HG03439 (cell line): ENCODE measurements at regions not wholly inside any gene's neighbourhood (a gene's known extent, or its start where the extent isn't known, plus 50 kb on each side); places are given as distances from the start of the nearest gene placed in this dataset.

ENCODE experiments used
- ATAC-seq: cut with Tn5 transposase; IDR thresholded peaks from one replicate; pipeline ENCODE4 v1.9.1; 2021; ENCODE audit warnings: mild to moderate bottlenecking, moderate library complexity; ENCODE audit not compliant: unreplicated experiment

DNA sequence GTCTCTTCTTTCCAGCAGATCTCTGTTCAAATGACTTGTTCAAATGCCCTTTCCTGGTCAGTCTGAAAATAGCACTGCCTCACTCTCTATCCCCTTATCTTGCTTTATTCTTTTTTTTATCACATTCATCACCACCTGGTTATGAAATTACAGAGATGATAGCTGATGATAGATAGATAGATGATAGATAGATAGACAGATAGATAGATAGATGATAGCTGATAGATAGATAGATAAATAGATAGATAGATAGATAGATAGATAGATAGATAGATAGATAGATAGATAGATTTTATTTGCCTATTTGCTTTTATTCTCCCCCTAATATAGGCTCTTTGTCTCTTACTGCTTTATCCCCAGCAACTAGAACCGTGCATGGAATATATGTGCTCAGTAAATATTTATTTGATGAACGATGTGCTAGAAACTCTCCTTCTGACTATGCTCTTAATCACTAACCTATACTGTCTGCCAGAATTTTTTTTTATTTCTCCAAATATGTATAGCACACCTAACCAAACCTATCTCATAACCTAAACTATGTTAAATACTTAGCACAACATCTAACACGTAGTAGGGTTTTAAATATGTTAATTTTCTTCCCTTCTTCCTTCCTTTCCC, 372.8 kb upstream of the DUSP10 start:
- no peak for ATAC-seq

DNA sequence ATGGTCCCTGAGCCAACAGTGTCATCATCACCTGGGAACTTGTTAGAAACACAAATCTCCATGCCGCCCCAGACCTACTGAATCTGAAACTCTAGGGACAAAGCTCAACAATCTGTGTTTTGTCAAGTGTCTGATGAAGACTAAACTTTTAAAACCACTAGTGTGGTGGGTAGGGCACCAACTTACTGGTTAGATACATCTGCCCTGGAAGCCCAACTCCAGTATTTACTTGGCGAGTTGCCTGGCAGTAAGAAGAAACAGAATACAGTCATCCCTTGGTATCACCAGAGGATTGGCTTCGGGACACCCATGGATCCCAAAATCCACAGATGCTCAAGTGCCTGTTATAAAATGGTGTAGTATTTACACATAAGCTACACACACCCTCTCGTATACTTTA, 367.9 kb upstream of the DUSP10 start:
- no peak for ATAC-seq

DNA sequence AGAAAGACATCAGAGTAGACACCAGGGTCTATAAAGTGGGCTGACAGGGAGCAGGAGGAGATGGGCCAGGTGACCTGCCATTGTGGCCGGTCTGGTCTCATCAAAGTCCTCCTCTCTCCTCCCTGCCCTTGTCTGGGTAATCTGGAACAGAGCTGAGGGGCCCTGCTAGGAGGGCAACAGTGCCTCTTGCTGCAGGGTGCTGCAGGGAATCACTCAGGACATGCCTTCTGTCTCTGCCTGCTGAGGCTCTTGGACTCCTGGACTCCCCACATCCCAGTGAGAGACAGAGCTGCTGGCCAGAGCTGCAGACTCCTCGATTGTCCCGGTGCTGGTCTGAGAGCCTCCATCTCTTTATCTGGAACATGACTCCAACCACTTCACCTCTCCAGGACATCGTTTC, 366.1 kb upstream of the DUSP10 start:
- no peak for ATAC-seq

DNA sequence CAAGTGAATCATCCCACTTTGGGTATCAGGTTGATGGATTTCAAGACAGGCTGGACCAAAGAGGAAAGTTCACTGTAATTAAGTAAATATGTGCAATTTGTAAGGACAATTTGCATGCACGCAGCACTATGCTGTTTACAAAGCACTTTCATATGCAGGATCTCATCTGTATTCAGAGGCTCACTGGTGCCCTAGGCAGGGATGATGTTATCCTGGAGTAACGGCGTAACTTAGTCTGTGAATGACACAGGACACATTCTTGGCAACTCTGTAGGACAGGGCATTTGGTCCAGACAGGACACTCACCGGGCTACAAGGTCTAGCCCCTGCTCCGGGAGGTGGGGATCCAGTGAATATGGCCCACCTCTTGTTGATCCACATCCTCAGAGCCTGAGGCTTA, 365.4 kb upstream of the DUSP10 start:
- no peak for ATAC-seq

DNA sequence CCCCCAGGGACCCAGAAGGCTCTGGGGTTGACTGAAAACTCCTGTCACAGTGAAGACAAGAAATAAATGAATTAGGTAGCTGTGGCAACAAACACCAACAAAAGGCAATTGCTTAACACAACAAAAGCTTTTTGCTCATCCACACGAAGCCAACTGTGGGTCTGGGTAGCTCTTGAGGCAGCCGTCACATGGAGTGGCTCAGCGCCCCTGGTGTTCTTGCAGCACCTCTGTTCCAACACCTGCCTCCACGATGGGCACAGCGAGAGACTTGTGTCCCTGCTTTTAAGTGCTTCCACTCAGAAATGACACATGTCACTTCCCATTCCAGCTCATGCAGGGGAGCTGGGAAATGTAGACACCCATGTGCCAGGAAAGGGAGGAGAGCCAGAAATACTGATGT, 364.5 kb upstream of the DUSP10 start:
- ATAC-seq = no peak

DNA sequence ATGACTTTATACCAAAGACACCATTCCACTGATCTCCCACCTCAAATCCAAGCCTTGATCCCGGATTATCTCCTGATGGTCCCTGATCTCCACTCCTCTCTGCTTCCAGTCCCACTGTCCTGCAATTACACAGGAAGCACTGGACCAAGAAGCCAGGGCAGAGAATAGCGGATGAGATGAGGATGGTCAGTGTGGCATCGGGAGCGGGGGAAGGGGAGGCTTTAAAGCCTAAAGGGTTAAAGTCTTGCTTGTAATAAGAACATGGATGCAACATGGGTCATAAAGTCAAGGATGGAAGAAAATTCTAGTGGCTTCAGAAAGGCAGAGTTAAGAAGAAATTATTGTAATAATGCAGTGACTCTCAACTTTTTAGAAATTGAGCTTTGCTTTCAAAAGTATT, 364.0 kb upstream of the DUSP10 start:
- ATAC-seq = no peak

DNA sequence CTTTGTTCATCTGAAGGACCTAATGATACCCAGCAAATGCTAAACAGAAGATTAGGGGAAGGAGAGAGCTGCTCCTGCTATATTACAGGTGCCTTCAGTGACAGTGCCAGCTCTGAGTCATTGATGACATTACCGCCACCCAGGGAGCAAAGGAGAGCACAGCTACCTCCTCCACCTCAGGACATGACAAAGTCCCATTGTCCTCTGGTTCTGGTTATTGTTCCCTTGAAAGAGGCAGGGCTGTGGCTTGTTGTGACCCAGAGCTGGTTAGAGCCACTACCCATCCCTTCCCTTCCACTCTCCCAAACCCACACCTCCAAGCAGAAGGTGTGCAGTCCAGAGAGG, 363.5 kb upstream of the DUSP10 start:
- no peak for ATAC-seq

DNA sequence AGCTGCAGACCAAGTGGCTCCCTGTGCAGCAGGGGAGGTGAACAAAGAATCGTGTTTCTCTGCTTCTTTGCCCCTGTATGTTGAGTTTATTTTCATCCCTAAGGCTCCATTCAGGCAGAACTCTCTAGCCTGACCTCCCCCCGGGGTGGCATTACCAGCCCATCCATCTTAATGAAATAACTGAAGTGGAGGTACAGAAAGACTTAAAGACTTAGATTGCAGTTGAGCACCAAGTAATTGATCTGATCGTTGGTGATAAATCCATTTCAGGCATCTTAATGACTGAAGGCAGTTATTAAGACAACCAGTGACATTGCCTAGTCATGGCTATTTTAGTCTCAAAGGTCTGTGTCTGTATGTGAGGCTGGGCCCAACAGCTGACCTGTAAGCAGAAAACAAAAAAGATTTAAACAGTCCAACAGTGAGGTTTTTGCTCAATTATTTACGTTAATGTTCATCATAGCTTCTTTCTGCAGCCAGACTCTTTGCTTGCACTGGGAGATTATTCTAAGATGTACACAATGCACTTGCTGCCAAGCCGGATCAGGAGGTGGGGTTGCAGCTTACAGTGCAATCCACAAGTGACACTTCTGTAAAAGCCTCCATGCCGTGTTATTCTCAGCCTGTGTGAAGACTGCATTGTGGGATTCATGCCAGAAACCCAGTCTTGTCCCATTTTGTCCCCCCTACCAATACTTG, 363.0 kb upstream of the DUSP10 start:
- no peak for ATAC-seq

DNA sequence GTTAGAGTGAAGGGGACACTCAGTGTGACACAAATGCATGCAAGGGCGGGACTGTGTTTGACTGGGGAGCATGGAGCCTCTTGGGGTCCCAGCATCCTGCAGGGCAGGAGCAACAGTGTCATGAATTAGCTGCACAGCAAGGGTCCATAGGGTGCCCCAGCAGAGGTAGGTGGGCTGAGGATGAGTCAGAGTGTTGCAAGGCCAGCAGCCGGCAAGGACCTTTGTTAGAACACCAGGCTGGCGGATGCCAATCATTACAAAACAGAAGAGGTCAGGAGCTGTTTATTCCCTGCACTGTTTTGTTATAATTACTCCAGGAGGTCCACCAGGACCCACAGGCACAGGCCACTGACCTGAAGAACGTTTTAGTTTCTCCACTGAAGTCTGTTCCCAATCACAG, 362.2 kb upstream of the DUSP10 start:
- no peak for ATAC-seq

DNA sequence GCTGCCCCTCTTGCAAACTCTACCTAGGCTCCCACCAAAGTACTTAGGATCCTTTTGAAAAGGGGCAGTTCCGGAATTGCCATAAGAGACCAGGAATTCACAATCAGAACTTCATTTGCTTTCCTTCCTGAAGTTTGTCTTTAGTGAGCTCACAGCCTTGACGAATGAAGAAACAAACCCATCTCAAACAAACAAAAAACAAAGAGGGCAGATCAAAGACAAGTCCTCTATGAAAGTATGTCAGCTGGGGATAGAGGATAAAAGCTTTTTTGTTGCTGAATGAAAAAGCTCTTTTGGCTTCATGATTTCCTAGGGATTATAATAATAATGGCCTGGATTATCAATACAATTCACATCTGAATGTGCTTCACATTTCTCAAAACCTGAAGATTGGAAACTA, 357.9 kb upstream of the DUSP10 start:
- ATAC-seq = no peak

DNA sequence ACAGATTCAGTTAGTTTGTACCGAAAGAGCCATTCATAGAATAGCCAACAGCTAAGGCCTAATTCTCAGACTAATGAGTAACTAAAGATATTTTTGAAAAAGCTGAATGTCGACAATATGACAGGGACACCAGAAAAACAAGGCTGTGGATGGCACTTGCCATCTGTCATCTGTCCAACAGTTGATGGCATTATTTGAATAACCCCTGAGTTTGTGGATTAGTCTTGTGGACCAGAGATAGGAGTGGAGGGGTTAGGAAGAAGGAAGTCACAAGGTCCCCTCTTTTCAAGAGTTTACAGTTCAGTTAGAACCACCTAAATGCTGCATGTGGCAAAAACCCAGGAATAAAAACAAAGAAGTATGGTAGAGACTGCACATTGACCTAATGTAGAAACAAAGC, 356.5 kb upstream of the DUSP10 start:
- ATAC-seq = no peak

DNA sequence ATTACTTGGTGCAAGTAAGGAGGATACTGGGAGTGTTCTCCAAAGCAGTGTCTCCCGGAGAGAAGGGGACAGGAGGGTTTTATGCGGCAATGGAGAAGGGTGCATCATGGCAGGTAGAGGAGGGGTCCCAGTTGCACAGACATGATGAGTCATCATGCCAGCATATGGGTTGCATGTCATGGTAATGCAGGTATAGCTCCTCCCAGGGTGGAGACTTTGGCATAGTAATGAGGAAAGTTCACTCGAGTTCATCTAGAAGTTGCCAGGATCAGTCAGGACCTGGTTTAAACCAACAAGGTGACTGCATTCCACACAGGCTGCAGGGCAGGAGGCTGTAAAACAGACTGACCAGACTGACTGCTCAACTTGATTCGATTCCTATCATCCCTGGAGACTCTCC, 355.7 kb upstream of the DUSP10 start:
- no peak for ATAC-seq

DNA sequence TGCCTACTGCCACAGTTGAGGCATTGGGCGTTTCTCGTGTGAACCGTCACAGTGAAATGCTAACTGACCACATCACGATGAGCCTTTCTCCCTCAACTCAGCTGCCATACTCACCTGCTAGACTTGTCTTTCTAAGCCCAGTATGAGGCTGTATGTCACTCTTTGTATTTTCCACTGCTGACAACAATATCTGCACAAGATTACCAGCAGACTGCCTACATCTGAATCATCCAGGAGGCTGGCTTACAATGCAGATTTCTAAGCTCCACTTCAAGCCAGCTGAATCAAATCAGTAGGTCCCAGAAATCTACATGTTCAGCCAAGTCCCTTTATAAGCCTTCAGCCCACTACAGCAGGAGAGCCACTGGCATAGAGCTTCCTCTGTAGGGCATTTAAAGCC, 355.0 kb upstream of the DUSP10 start:
- ATAC-seq = no peak

DNA sequence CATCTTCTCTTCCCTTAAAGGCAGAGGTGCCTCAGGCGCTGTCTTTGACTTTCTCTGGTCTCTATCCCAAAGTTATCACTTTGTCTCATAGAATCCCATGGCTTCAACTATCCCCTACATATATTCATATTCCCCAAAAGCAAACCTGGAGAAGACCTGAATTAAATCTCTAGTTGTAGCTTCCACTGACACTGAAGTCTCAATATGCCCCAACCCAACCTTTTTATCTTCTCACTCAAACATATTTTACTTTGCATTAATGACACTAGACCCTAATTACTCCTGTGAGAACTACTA, 354.5 kb upstream of the DUSP10 start:
- ATAC-seq = no peak

DNA sequence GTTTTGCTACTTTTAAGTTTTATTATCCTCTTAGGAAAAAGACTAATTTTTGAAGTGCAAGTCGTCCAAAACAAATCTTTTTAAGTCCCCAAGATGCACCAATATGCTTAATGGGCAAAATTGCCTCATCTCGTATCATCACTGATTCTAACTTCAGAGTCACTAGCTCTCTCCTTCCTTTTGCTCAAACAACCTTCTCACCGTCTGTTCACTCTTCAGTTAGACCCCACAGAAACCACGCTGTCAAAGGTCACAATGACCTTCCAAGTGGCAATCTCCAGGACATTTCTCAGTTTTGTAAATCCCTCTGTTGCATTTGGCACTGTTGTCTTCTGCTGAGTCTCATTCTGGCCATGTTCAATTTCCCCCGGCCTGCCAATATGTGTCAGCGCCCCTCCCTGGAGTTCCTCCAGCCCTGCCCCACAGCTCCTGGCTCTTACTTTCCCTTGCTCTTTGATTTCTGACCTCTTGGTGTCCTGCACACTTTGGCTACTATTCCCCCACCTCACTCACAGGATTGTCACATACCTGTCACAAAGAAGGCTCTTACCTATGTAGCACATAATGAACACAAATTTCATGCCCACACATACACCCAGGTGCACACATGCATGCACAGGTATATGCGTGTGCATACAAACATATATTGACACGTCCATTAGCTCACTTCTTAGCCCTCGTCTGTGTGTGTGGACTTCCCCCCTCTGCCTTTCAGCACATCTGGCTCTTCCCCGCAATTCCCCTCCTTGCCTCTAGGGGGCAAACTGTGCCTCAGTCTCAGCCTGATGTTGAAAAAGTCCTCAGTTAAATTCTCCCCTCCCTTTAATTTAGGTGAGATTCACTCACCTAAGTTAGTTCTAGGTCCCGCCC, 354.0 kb upstream of the DUSP10 start:
- peak; percentile 65 for ATAC-seq

DNA sequence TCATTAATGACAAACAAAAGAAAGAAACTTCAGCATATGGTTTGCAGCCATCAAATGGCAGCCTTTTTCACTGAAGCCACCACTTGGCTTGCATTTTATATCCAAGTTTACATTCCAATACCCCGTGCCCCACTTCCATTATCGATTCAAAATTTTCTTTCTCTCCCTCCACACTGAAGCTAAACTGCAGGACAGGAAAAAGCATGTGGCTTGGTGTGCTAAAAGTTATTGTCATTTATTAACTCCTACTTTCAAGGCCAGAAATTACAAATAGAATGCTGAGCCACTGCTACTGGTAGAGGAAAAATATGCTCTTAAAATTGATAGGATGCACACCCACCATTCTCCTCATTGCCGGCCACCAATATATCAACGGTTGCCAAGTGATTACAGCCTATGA, 351.6 kb upstream of the DUSP10 start:
- no peak for ATAC-seq

DNA sequence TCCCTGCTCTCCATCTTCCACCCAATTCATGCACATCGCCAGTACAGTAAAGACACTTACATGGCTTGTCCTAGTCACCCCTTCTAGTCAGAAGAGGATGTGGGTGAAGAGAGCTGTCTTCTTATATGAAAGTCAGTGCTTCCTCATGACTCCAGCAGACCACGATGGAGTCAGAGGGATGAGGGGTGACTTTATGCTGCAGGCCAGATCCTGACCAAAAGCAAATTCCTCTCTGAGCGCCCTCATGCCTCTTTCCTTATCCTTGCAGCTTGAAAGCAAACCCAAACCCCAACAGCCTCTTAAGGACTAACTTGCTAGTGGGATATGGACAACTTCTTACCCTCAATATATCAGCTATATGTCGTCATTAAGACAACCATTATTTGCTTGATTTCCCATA, 348.2 kb upstream of the DUSP10 start:
- ATAC-seq = no peak

DNA sequence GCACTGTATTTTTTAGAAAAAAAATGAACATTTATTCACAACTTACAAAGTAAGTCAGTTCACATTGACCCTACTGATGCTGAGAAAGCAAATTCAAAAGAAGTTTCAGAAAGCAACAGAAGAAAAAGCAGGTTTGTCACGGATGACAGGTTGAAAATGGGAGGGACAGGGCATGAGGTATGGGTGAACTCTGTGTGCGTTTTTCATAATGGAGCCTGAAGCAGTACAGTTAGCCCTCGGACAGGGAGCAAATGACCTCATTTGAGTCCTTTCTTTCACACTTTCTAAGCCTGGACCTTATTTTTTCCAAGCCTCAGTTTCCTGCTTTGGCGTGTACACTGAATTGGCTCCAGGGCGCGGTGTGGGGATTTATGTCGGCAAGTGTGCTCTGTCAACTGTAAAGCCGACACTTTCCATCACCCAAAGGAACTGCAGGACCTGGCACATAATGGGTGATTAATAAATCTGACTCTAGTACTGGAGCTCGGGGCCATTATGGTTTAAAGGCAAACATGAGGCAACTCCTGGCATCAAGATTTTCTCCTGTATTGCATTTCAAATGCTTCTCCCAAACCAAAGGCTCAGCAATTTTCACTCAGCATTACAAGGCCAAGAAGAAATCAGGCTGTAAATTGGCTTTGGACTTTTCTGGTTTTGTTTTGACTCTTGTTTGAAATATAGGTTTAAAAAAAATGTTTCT, 345.5 kb upstream of the DUSP10 start:
- no peak for ATAC-seq

DNA sequence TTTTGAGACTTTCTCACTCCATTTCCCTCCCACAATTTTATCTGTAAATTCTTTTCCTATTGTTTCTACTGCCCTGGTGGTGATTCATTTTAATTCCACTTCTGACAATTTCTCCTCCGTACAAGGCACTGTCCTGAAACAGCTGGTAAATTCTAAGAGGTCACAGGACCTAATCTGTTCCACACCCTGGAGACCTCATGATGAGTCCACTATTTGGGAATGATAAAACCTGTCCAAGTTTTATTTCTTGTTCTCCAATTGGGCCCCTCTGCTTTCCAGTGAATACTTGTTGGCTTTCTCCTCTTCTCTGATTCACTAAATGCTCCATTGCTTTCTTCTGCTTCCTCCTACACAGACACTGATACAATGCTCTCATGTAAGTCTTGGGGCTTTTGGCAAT, 343.1 kb upstream of the DUSP10 start:
- no peak for ATAC-seq

DNA sequence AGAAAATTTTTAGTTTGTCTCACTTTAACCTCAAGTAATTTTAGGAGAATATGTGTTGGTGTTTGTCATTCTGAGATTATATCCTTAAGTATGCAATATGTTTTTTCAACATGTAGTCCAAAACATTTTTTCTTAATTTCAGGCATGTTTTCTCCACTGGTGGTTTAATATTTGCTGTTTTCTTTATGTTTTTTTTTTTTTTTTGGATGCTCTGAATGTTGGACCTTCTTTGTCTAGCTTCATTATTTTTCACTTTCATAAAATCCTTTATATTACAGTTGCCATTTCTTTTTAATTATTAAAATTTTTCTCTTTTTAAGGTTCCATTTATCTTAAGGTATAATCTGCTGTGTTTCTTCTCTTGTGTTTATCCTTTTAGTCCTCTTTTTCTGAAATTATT, 342.2 kb upstream of the DUSP10 start:
- ATAC-seq = no peak

DNA sequence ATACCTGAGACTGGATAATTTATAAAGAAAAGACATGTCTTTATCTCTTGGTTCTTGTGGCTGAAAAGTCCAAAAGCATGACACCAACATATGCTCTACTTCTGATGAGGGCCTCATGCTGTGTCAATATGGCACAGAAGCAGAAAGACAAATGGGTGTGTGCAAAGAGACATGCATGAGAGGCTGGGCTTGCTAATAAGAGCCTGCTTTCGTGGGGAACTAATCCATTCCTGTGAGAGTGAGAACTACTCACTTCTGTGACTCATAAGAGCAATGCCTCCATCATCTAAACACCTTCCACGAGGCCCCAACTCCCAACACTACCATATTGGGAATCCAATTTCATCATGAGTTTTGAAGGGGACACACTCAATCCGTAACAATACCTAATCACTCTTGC, 340.0 kb upstream of the DUSP10 start:
- ATAC-seq = no peak

DNA sequence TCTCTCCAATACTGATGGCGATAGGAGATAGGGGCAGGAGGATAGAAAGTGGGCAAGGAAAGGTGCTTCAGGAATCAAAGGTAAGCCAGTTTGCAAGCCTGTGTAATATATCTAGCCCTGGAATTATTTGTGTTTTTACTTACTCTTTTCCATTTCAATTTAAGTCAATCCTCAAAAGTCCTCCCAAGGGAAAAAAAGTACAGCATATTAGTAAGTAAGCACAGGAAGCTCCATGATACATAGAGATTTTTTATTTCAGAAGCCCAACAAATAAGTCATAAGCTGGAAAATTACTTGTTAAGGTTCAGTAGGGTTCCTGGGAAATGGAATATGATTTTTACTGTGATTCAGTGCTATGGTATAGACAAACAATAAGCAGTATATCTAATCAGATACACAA, 337.7 kb upstream of the DUSP10 start:
- no peak for ATAC-seq
